GM19467 (cell line): ENCODE measurements at regions not wholly inside any gene's neighbourhood (a gene's known extent, or its start where the extent isn't known, plus 50 kb on each side); places are given as distances from the start of the nearest gene placed in this dataset.

Source experiments
- ATAC-seq: cut with Tn5 transposase; IDR thresholded peaks from one replicate; pipeline ENCODE4 v1.9.1; 2021; ENCODE audit warnings: mild to moderate bottlenecking, moderate library complexity; ENCODE audit not compliant: unreplicated experiment

DNA sequence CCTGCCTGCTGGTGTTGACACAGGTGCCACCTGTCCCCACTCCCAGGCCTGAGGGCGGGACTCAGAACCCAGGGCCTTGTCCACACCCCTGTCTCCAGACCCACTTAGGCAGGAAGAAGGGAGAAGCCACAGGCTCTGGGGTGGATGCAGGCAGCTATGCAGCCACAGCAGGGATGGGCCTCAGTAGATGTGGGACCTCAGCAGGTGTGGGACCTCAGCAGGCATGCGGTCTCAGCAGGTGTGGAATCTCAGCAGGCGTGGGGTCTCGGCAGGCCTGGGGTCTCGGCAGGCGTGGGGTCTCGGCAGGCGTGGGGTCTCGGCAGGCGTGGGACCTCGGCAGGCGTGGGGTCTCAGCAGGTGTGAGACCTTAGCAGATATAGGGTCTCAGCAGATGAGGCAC is 118.0 kb upstream of the PITRM1 start:
- ATAC-seq = no peak

DNA sequence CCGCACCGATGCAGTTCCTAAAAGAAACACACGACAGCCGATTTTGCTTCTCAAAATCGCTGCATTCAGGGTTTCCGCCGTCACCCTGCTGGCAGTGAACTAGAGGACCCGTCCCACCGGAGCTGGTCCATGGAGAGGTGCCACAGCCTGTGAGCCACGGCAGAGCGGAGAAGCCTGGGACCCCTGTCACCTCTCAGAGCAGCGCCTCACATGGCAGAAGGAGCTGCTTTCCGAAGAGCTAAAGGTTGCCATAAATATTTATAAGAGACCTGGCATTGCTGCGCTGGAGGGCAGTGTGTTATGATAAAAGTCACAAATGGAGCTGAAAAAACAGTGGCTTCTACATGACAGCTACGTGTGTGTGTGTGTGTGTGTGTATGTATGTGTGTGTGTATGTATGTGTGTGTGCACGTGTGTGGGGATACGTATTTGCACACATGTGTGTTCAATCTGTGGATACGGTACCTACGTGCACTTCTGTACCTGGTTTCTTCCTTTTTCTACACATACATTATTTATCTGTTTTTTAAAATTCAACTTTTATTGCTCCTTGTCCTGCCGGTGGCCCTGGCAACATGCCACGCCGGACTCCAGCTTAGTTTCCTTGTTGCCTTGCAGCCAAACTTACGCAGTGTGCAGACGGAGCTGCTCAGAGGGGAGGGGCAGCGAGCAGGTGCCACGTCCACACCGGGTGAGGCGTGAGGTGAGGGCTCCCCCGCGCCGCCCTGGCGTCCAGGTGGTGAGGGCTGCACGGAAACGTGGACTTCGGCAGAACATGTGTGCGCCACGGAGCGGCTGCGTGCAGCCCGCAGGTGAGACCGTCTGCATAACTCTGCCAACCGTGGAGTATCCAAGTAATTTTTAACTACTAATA is 115.2 kb upstream of the PITRM1 start:
- ATAC-seq = no peak

DNA sequence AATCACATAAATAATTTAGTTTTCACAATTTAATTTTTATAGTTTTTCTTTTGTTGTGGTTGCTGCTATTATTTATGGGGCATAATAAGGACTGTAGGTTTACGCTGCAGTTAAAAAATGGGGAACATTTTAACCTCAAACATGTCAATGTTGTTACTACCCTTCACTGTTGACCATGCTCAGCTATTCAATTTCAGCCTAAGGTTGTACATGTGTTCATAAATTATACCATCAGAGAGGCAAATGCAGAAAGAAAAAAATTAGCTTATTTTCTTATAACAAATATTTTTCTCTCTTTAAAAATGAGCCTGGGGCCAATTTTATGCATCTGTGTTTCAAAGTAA is 110.1 kb upstream of the PITRM1 start:
- ATAC-seq = no peak

DNA sequence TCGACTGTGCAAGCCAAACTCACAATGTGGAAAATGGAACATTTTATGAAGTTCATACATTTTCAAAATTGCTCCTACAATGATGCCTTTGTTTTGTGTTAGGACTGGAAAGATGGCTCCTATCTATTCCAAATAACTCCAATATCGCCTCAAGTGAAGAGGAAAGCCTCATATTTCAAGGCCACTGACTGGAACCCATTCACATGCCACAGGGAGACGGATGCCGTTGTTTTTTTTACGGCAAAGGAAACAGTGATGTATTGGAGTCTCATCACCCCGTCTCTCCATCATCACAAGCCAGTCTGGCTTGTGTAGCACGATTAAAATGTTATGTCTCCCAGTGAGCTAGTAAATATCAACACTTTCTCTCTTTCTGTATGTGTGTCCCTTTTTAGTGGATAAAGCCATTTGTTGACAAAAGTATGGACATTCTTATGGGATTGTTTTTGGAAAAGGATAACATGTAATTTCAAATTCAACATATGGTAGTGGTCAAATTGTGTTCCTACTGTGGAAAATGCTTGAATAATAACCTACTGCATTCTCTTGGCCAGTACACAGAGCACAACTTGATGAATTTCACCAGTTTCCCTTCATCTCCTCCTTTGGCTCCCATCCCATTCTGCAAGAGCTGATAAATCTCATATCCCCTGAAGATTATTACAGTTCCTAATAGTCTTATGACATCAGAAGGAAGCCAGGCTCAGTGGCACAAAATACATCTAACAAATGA is 109.5 kb upstream of the PITRM1 start:
- no peak for ATAC-seq

DNA sequence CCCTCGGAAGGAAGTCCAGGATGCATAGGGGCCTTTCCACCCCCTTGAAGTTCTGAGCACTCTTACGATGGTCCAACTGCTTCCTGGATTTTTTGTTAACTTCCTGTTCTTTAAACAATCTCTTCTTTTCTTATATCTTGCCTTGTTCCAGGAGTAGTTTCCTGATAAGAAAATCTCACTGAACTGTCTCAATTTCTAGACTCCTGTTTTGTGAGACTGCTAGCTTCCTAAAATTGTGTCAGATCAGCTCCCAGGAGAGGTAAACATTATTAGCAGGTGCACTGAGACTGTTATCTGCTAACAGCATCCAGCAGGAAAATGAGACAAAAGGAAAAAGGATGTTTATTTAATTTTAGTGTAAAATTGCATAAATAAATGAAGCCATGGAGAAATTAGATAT is 106.2 kb upstream of the PITRM1 start:
- ATAC-seq = no peak

DNA sequence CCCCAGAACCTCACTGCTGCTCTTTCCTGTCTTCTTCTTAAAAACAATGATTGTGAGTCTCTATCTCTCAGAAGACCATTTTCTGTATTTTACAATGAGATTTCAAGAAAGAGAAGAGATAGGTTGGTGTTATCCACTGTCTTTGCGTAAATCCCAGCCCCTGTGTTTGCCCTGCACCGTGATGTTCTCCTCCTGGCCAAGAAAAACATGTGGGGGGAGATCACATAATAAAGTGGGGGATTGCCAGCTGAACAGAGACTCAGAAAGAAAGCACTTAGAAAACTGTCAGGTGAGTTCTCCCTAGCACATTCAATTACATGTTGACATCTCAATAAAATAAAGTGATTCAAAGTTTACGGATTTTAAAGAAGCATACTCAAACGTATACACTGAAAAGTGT is 105.0 kb upstream of the PITRM1 start:
- ATAC-seq = no peak

DNA sequence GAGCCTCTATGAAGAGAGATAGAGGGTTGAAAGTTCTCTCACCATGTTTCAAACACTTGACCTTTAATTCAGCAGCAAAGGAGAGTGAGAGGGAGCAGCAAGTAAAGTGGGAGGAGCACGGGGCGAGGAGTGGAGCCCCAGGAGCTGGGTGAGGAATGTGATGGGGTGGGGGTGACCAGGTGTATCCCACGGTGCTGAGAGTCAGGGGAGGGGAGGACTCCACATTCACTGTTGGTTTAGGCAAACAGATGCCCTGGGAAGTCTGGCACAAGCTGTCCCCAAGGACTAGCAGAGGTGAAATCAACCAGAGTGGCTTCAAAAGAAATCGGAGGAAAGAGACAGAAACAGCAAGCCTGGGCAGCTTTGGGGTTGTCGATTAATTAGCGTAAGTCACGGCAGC is 101.8 kb upstream of the PITRM1 start:
- no peak for ATAC-seq

DNA sequence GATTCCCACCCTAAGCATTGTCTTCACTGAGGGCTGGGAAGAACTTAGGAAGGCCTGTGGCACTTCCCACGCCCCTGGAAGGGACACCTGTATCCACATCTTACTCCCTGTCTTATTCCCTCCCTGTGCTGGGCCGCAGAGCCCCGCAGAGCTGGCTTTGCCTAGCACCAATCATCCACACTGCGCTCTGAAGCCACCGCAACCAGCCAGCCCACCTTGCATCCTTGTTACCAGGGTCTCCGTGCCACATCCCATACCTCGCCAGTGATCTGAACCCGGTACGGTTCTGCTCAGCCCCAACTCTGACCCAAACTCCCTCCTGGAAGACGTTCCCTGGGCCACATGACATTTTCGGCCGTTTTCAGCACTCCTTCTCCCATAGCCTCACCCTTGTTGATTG is 101.4 kb upstream of the PITRM1 start:
- no peak for ATAC-seq

DNA sequence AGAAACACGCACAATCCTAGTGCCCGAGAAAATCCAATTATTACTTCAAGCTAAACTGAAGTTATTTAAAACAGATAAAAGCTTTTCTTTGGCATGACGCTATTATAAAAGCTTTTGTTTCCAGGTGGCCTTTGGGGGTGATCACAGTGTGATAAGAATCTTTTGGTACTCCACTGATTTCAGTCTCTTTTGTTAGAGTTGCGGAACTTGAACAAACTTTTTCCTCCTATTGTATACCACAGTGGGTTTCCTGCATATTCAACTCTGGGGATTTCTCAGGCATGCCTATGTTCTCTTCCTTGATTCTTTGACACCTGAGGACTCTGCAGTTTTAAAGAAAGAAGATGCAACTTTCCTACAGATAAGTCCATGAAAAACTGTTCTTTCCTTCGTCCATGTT is 99.7 kb upstream of the PITRM1 start:
- no peak for ATAC-seq

DNA sequence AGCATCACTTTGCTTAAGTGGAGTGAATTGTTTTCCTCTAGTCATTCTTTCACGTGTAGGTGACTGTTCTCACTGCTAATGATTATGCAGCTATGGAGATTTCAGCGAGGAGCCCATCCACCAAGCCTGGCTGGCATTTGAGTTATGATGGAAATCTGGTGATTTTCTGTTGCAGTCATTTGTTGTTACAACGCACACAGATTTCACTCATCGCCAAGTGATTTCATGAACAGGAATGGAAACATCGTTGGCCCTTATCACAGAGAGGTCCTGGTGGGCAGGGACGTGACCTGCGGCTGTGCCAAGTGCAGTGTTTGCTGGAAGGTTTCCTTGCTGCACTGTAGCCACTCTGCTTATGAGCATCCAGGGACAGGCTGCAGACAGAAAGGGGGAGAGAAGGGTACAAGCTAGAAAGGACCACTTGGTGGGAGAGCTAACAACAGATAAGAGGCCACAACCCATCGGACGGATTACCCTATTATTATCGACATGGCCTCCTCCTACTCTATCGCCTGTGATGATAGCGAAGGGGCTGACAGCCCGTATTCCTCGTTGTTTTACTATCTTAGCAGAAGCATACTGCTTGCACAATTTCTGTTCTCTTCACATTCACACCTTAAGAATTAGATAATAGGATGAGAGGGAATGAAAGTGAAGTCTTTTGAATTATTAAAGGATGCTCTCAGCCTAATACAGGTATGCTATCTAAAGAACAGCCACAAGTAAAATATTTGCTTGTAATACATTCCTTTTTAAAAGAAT is 99.0 kb upstream of the PITRM1 start:
- ATAC-seq = no peak

DNA sequence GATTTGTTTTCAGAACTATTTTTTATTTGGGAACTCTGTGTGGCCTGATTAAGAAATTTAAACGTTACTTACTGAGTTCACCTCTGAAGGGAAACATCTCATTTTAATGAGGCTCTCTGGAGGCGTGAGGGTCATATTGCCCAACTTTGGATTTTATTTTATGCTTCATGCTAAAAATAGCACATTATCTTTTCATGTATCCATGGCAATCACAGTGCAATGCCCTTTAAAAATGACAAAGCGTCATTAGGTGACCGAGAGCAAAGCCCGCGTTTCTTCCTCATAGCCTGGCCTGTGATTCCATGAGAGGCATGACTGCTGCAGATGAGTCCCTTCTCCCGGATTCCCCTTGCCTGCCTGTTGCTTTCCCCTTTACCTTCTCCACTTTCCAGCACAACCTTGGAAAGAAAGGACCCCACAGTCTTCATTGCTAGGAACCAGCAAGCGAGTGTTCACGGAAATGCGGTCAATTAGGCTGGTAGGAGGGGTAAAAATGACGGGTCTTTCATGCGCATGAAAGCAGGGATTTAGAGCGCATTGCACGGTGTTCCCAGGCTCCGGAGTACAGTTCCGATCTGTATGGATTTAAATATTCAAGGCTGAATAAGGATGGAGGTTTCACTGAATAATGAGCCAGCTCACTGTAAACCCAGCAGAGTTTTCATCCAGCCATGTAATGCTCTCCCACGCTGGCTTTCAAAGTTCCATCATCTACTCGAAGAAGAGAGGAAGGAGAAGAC is 98.2 kb upstream of the PITRM1 start:
- ATAC-seq = no peak

DNA sequence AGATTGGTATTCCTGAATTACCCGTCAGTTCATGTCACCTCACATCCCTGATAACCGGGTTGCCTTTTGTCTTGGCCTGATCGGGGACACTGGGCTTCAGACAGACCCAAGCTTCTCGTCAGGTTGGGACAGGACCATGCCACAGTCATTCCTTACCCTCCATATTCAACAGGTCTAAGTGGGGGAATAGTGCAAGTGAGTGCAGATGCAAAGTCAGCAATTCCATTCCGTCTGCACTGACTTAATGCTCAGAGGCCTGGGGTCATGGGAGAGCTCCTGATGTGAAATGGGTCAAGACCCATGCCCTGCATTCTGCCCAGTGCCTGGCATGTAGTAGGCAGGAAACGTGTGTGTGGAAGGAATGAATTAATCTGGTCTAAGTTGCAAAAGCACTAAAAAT is 95.4 kb upstream of the PITRM1 start:
- no peak for ATAC-seq

DNA sequence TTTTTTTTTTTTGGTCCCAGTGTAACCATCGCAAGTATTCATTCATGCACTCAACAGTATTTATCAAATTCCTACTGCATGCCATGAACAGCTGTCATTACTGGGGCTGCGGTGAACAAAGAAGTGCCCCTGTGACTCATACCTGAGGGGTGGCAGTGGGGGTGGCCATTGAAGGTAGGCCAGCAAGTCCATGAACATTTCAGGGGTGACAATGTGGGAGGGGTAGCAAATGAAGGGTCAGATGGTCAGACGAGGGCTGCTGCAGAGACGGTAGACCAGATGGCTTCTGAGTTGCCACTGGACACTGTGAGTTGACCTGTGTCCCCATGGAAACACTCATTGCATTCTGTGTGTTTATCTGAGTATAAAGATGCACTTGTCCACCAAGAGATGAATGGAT is 92.5 kb upstream of the PITRM1 start:
- ATAC-seq = no peak

DNA sequence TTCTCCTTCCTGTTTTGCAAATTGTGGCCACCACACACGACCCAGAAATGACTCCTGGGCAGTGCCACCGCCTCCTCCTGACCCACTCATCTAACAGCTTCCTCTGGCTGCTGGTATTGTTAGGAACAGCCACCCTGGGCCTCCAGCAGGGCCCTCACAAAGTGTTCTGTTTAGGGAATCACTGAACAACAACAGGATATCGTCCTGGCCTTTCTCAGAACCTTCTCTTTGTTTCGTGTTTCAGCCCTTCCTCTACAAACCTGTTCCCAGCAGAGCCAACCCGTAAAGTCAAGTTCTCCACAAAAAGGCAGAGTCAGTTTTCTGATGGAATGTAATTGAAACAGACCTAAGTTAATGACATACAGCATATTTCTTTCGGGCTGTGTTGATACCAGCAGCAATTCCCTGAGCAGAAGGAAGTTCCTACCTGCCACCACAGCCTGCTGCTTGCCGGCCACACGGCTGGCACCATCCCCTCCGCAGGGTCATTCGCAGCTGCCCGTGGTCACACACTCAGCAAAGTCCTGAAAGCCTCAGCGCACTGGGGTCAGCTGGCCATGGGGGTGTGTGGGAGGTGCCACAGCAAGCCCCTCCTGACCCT is 91.7 kb upstream of the PITRM1 start:
- ATAC-seq = no peak

DNA sequence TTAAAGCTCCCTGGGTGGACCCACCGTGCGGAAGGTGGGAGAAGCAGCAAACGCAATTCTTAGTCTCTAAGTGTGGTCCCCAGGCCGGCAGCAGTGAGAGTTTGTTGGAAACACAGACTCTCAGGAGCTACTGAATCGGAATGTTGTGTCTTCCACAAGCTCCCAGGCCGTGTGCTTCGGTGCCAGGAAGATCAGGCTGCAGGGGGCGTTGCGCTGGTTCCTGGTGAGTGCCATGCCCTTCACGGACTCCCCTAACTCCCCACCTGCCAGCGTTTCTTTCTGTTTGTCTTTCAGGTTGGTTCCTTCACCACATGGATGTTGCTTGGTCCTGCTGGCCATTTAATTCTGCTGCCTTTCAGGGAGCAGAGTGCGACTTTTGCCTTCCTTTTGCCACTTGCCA is 91.2 kb upstream of the PITRM1 start:
- ATAC-seq = no peak

DNA sequence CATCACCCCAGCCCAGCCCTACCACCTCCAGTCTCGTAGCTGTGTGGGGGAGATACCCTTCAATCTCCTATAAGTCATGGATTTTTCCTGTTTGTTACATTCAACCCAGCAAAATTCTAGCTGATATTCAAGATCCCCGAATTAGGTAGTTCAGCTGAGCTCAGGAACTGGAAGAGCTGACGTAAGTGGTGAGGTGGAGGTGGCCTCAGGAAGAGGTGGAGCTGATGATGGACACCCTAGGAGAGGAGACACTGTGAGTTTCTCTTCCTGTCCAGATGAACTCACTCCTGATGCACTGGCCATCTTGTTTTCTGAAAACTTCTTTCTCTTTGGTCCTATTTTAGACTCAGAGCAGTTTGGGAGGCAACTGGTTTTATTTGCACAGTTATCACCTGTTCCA is 90.5 kb upstream of the PITRM1 start:
- no peak for ATAC-seq

DNA sequence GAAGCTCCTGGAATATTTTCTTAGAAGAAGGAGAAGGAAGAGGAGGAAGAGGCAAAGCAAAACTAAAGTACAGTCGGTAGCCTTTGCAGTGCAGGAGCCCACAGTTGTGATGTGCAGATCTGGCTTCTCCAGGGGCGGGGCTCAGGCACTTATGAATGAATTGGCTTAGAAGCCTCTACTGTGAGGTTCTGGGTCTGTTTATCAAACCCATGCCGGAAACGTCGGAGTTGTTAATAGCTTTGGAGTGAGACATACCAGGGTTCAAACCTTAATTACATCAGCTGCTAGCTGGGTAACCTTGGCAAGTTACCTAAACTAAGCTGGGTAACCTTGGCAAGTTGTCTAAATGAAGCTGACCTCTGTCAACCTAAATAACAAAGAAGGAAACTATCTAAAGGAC is 89.3 kb upstream of the PITRM1 start:
- ATAC-seq = no peak

DNA sequence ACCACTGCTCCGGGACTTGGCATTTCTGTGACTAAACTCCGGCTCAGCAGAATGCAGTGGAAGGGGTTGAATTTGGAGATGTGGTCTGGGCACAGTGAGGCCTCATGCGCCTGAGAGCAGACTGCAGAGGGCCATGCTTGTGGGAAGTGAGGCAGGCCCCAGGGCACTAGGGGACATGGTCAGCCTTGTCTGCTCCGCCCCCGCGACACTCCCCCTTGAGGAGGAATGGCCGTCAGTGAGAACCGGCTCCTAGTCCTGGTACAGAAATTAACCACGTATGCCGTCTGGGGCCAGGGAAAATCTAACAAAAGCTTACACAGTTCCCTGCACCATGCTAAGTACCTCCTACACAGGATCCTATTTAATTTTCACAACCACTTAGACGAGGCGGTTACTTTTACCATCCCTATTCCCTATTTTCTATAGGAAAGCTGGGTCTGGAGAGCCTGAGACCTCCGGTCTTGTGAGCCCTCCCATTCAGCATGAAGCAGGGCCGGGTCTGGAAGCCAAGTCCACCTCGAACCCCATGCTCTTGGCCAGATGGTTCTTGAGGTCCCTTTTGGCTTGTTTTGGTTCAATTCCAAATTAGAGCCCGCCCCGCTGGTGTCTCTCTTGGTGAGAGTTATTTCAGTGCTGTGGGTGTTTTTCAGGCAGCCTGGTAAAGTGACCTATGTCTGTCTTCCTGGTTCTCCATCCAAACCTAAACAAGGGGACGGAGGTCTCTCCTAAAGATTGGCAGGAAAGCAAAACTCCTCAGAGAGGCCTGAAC is 87.7 kb upstream of the PITRM1 start:
- ATAC-seq = no peak

DNA sequence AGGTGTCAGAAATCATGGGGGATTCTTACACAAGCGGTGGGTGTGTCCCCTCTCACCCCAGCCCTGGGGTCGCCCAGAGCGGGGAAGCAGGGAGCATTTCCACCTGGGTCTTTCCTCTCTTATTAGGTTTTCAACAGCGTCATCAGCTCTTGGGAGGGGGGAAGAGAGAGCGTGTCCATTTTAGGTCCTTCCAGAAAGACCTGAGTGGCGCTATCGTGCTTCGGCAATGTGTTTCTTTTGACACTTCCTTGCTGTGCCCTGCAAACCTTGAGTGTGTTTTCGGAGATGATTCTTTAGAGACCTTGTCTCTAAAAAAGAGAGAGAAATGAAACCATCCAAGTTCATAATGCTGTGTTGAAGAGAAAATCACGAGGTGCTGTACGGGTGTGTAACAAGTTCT is 86.9 kb upstream of the PITRM1 start:
- ATAC-seq = no peak

DNA sequence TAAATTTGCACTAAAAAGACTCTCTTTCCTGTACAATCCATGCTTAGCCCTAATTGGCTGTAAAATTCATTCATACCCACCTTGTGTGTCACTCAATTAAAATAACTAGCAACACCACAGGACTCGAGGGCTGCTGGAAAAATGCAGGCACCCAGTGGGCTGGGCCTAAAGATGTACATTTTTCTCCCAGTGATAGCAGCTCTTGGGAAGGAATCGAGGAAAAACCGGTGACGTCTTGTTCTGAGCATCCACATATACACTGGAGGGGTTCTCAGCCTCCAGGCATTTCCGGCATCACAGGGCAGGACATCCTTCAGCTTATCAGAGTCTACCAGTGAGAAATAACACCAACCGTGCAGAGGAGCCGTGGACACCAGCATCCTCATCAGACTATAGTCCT is 85.8 kb upstream of the PITRM1 start:
- no peak for ATAC-seq
